ENCODE measurements at regions not wholly inside any gene's neighbourhood (a gene's known extent, or its start where the extent isn't known, plus 50 kb on each side); places are given as distances from the start of the nearest gene placed in this dataset.

DNA sequence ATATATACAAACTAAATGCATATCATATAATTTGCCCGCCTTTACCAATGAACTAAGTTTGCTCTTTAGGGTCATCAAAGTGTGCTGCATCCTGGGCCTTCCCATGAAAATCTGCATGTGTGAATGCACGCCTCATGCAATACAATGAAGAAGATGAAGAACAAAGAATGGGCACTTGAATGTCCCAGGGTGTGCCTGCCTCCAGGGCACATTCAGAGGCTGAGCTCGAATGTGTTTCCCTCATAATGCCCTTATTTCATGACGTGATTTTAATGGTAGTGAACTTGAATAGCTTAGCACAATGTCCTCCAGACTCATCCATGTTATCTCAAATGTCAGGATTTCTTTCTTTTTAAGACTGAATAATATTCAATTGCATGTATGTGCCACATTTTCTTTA, 824.9 kb downstream of the TNS3 start:
- Histone ChIP-seq H3K27ac (ENCODE audit: low read depth, low read length) (no peak overlapping the region), H3K4me1 (ENCODE audit: control insufficient read depth in 1 of 2, insufficient read depth in 2 of 2, low read length in 2 of 2) (peaks cover 38 to 39% of the 10 kb centered on the region in 2 experiments), H4K20me1 (ENCODE audit: insufficient read depth) (no peaks in the 10 kb centered on the region), H3K9me3 (ENCODE audit: control insufficient read depth in 1 of 2, insufficient read depth in 1 of 2, low read depth in 1 of 2, low read length in 2 of 2) (no peaks in the 10 kb centered on the region), H3K9ac (ENCODE audit: low read length) (no peak overlapping the region), H3K27me3 (ENCODE audit: insufficient read depth, low read length) (no peaks in the 10 kb centered on the region), H3K9me2 (ENCODE audit: insufficient read depth) (no peaks in the 10 kb centered on the region), H2AFZ (ENCODE audit: low read depth, low read length, poor library complexity, severe bottlenecking) (no peak overlapping the region), H3K36me3 (ENCODE audit: control insufficient read depth in 1 of 2, insufficient read depth in 2 of 2, low read length in 2 of 2) (no peaks in the 10 kb centered on the region), H3K4me2 (ENCODE audit: low read length) (no peak overlapping the region), H3K4me3 (replicated peaks in 1 of 2; ENCODE audit: low read depth in 1 of 2, low read length in 2 of 2) (no peak overlapping the region), H3K79me2 (ENCODE audit: insufficient read depth, low read length) (no peaks in the 10 kb centered on the region)
- DNase-seq (ENCODE audit: low read depth, low spot score): no peak
- intact Hi-C loops (cut with micrococcal nuclease): loop anchor here (10.0 kb wide), 1 partner anchor 212 kb away; no protein-coding TSS in a partner anchor
- ChIA-PET RAD21 (ENCODE audit: low non-redundant PET in 1 of 2, low total read pairs in 2 of 2, uncharacterized antibody in 2 of 2, unreplicated experiment in 2 of 2) (no interaction called here), CTCF (no interaction called here), POLR2A (no interaction called here)
- no peak for ATAC-seq
- BruUV-seq (replicated peaks): no TSS peak
- TF ChIP-seq RAD21 (IDR thresholded peaks at IDR 0.05; ENCODE audit: low read depth): no peak
- TF ChIP-seq JUND (IDR thresholded peaks at IDR 0.05): no peak
- TF ChIP-seq CBX3 (IDR thresholded peaks at IDR 0.05; ENCODE audit: low read depth): no peak
- no peak for TF ChIP-seq TCF7L2 (IDR thresholded peaks at IDR 0.05; ENCODE audit: borderline replicate concordance, extremely low read depth, insufficient read depth, insufficient read length)
- no peak for TF ChIP-seq FOSL1 (IDR thresholded peaks at IDR 0.05; ENCODE audit: low read depth)
- TF ChIP-seq ZFX (IDR thresholded peaks at IDR 0.05): no peak

DNA sequence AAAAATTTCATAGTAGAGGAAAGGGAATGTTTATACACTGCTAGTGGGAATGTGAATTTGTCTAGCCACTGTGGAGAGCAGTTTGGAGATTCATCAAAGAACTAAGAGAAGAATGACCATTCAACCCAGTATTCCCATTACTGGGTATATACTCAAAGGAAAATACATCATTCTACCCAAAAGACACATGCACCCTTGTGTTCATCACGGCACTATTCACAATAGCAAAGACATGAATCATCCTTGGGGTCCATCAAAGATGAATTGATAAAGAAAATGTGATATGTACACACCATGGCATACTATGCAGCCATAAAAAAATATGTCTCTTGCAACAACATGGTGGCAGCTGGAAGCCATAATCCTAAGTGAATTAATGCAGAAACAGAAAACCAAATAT, 825.7 kb downstream of the TNS3 start:
- no peaks in the 10 kb centered on the region for H3K27me3 ChIP-seq (ENCODE audit: insufficient read depth, low read length)
- H3K9me2 ChIP-seq (ENCODE audit: insufficient read depth): no peaks in the 10 kb centered on the region
- ChIA-PET POLR2A (no interaction called here), CTCF (no interaction called here), RAD21 (ENCODE audit: low non-redundant PET in 1 of 2, low total read pairs in 2 of 2, uncharacterized antibody in 2 of 2, unreplicated experiment in 2 of 2) (no interaction called here)
- no peak overlapping the region for H3K4me3 ChIP-seq (replicated peaks in 1 of 2; ENCODE audit: low read depth in 1 of 2, low read length in 2 of 2)
- H3K9ac ChIP-seq (ENCODE audit: low read length): no peak overlapping the region
- H4K20me1 ChIP-seq (ENCODE audit: insufficient read depth): no peaks in the 10 kb centered on the region
- no peak overlapping the region for H3K27ac ChIP-seq (ENCODE audit: low read depth, low read length)
- TF ChIP-seq, protein P1, sequence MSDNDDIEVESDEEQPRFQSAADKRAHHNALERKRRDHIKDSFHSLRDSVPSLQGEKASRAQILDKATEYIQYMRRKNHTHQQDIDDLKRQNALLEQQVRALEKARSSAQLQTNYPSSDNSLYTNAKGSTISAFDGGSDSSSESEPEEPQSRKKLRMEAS (IDR thresholded peaks at IDR 0.05): no peak
- ATAC-seq: no peak
- intact Hi-C loops (cut with micrococcal nuclease): loop anchor here (10.0 kb wide), 1 partner anchor 211 kb away; no protein-coding TSS in a partner anchor
- H3K79me2 ChIP-seq (ENCODE audit: insufficient read depth, low read length): no peaks in the 10 kb centered on the region
- H3K4me2 ChIP-seq (ENCODE audit: low read length): no peak overlapping the region
- no TSS peak for BruUV-seq (replicated peaks)
- no peak overlapping the region for H2AFZ ChIP-seq (ENCODE audit: low read depth, low read length, poor library complexity, severe bottlenecking)
- peaks cover 45% of the 10 kb centered on the region in 2 experiments for H3K4me1 ChIP-seq (ENCODE audit: control insufficient read depth in 1 of 2, insufficient read depth in 2 of 2, low read length in 2 of 2)
- H3K9me3 ChIP-seq (ENCODE audit: control insufficient read depth in 1 of 2, insufficient read depth in 1 of 2, low read depth in 1 of 2, low read length in 2 of 2): no peaks in the 10 kb centered on the region
- no peak for DNase-seq (ENCODE audit: low read depth, low spot score)
- no peaks in the 10 kb centered on the region for H3K36me3 ChIP-seq (ENCODE audit: control insufficient read depth in 1 of 2, insufficient read depth in 2 of 2, low read length in 2 of 2)
